ENCODE measurements at regions not wholly inside any gene's neighbourhood (a gene's known extent, or its start where the extent isn't known, plus 50 kb on each side); places are given as distances from the start of the nearest gene placed in this dataset.

GRCh38 chr11:23746896-23747295 lies 750.0 kb upstream of the LUZP2 start:
- Histone ChIP-seq H3K36me3 (ENCODE audit: control insufficient read depth in 2 of 2, insufficient read depth in 2 of 2, low read length in 1 of 2) (no peaks in the 10 kb centered on the region), H3K27me3 (ENCODE audit: control insufficient read depth in 2 of 2, insufficient read depth in 1 of 2, low read length in 1 of 2) (no peaks in the 10 kb centered on the region), H3K4me3 (ENCODE audit: low read length in 2 of 2) (no peak overlapping the region), H3K9me3 (ENCODE audit: control insufficient read depth in 2 of 2, insufficient read depth in 1 of 2, low read length in 1 of 2) (no peaks in the 10 kb centered on the region), H3K4me1 (ENCODE audit: control insufficient read depth in 2 of 2, insufficient read depth in 2 of 2, low read length in 2 of 2) (no peaks in the 10 kb centered on the region), H3K27ac (ENCODE audit: low read depth in 1 of 2, low read length in 1 of 2) (no peak overlapping the region)
- WGBS, result 95% methylated on average over 1 of the region's 1 CpG
- DNase-seq (ENCODE audit: low read depth in 6 of 9, low spot score in 9 of 9), result no peak

GRCh38 chr11:23749762-23750430 lies 747.0 kb upstream of the LUZP2 start:
- WGBS, result 94% methylated on average over 2 of the region's 2 CpGs

GRCh38 chr11:23751280-23751679 lies 745.6 kb upstream of the LUZP2 start:
- no peaks in the 10 kb centered on the region for H3K9me3 ChIP-seq (ENCODE audit: control insufficient read depth in 2 of 2, insufficient read depth in 1 of 2, low read length in 1 of 2)
- H3K27me3 ChIP-seq (ENCODE audit: control insufficient read depth in 2 of 2, insufficient read depth in 1 of 2, low read length in 1 of 2), result no peaks in the 10 kb centered on the region
- DNase-seq (ENCODE audit: low read depth in 6 of 9, low spot score in 9 of 9), result no peak
- no peak overlapping the region for H3K4me3 ChIP-seq (ENCODE audit: low read length in 2 of 2)
- no peak overlapping the region for H3K27ac ChIP-seq (ENCODE audit: low read depth in 1 of 2, low read length in 1 of 2)
- H3K36me3 ChIP-seq (ENCODE audit: control insufficient read depth in 2 of 2, insufficient read depth in 2 of 2, low read length in 1 of 2), result no peaks in the 10 kb centered on the region
- WGBS, result 95% methylated on average over 2 of the region's 2 CpGs
- H3K4me1 ChIP-seq (ENCODE audit: control insufficient read depth in 2 of 2, insufficient read depth in 2 of 2, low read length in 2 of 2), result no peaks in the 10 kb centered on the region

More at GRCh38 chr11:23749762-23750430, 747.0 kb upstream of the LUZP2 start:
- no peak overlapping the region for H3K27ac ChIP-seq (ENCODE audit: low read depth in 1 of 2, low read length in 1 of 2)
- no peaks in the 10 kb centered on the region for H3K27me3 ChIP-seq (ENCODE audit: control insufficient read depth in 2 of 2, insufficient read depth in 1 of 2, low read length in 1 of 2)
- no peak for DNase-seq (ENCODE audit: low read depth in 6 of 9, low spot score in 9 of 9)
- no peak overlapping the region for H3K4me3 ChIP-seq (ENCODE audit: low read length in 2 of 2)
- no peaks in the 10 kb centered on the region for H3K36me3 ChIP-seq (ENCODE audit: control insufficient read depth in 2 of 2, insufficient read depth in 2 of 2, low read length in 1 of 2)
- no peaks in the 10 kb centered on the region for H3K4me1 ChIP-seq (ENCODE audit: control insufficient read depth in 2 of 2, insufficient read depth in 2 of 2, low read length in 2 of 2)
- no peaks in the 10 kb centered on the region for H3K9me3 ChIP-seq (ENCODE audit: control insufficient read depth in 2 of 2, insufficient read depth in 1 of 2, low read length in 1 of 2)

GRCh38 chr11:23755076-23755475 lies 741.8 kb upstream of the LUZP2 start:
- no peaks in the 10 kb centered on the region for H3K27me3 ChIP-seq (ENCODE audit: control insufficient read depth in 2 of 2, insufficient read depth in 1 of 2, low read length in 1 of 2)
- no peaks in the 10 kb centered on the region for H3K36me3 ChIP-seq (ENCODE audit: control insufficient read depth in 2 of 2, insufficient read depth in 2 of 2, low read length in 1 of 2)
- no peaks in the 10 kb centered on the region for H3K4me1 ChIP-seq (ENCODE audit: control insufficient read depth in 2 of 2, insufficient read depth in 2 of 2, low read length in 2 of 2)
- peaks cover 0 to 4% of the 10 kb centered on the region in 2 donors for H3K9me3 ChIP-seq (ENCODE audit: control insufficient read depth in 2 of 2, insufficient read depth in 1 of 2, low read length in 1 of 2)
- WGBS, result 95% methylated on average over 2 of the region's 2 CpGs
- H3K4me3 ChIP-seq (ENCODE audit: low read length in 2 of 2), result no peak overlapping the region
- DNase-seq (ENCODE audit: low read depth in 6 of 9, low spot score in 9 of 9), result no peak
- H3K27ac ChIP-seq (ENCODE audit: low read depth in 1 of 2, low read length in 1 of 2), result no peak overlapping the region

- Histone ChIP-seq H3K4me3 (ENCODE audit: low read length in 2 of 2) (no peak overlapping the region), H3K27ac (ENCODE audit: low read depth in 1 of 2, low read length in 1 of 2) (no peak overlapping the region), H3K36me3 (ENCODE audit: control insufficient read depth in 2 of 2, insufficient read depth in 2 of 2, low read length in 1 of 2) (no peaks in the 10 kb centered on the region), H3K27me3 (ENCODE audit: control insufficient read depth in 2 of 2, insufficient read depth in 1 of 2, low read length in 1 of 2) (no peaks in the 10 kb centered on the region), H3K4me1 (ENCODE audit: control insufficient read depth in 2 of 2, insufficient read depth in 2 of 2, low read length in 2 of 2) (no peaks in the 10 kb centered on the region), H3K9me3 (ENCODE audit: control insufficient read depth in 2 of 2, insufficient read depth in 1 of 2, low read length in 1 of 2) (peaks cover 0 to 4% of the 10 kb centered on the region in 2 donors)
- DNase-seq (ENCODE audit: low read depth in 6 of 9, low spot score in 9 of 9), result no peak
- 88% methylated on average over 2 of the region's 2 CpGs for WGBS
Observed at GRCh38 chr11:23755769-23756168, 741.1 kb upstream of the LUZP2 start.

- Histone ChIP-seq H3K9me3 (ENCODE audit: control insufficient read depth in 2 of 2, insufficient read depth in 1 of 2, low read length in 1 of 2) (peaks cover 0 to 4% of the 10 kb centered on the region in 2 donors), H3K4me1 (ENCODE audit: control insufficient read depth in 2 of 2, insufficient read depth in 2 of 2, low read length in 2 of 2) (no peaks in the 10 kb centered on the region), H3K36me3 (ENCODE audit: control insufficient read depth in 2 of 2, insufficient read depth in 2 of 2, low read length in 1 of 2) (no peaks in the 10 kb centered on the region), H3K27ac (ENCODE audit: low read depth in 1 of 2, low read length in 1 of 2) (no peak overlapping the region), H3K4me3 (ENCODE audit: low read length in 2 of 2) (no peak overlapping the region), H3K27me3 (ENCODE audit: control insufficient read depth in 2 of 2, insufficient read depth in 1 of 2, low read length in 1 of 2) (no peaks in the 10 kb centered on the region)
- DNase-seq (ENCODE audit: low read depth in 6 of 9, low spot score in 9 of 9), result no peak
- WGBS, result 95% methylated on average over 2 of the region's 2 CpGs
Observed at GRCh38 chr11:23759489-23759888, 737.4 kb upstream of the LUZP2 start.

- H3K27ac ChIP-seq (ENCODE audit: low read depth in 1 of 2, low read length in 1 of 2), result no peak overlapping the region
- WGBS, result 94% methylated on average over 2 of the region's 2 CpGs
- DNase-seq (ENCODE audit: low read depth in 6 of 9, low spot score in 9 of 9), result no peak
- H3K27me3 ChIP-seq (ENCODE audit: control insufficient read depth in 2 of 2, insufficient read depth in 1 of 2, low read length in 1 of 2), result no peaks in the 10 kb centered on the region
- no peaks in the 10 kb centered on the region for H3K9me3 ChIP-seq (ENCODE audit: control insufficient read depth in 2 of 2, insufficient read depth in 1 of 2, low read length in 1 of 2)
- H3K4me3 ChIP-seq (ENCODE audit: low read length in 2 of 2), result no peak overlapping the region
- no peaks in the 10 kb centered on the region for H3K36me3 ChIP-seq (ENCODE audit: control insufficient read depth in 2 of 2, insufficient read depth in 2 of 2, low read length in 1 of 2)
- H3K4me1 ChIP-seq (ENCODE audit: control insufficient read depth in 2 of 2, insufficient read depth in 2 of 2, low read length in 2 of 2), result no peaks in the 10 kb centered on the region
Observed at GRCh38 chr11:23764286-23764685, 732.6 kb upstream of the LUZP2 start.

GRCh38 chr11:23765682-23766252 lies 731.1 kb upstream of the LUZP2 start:
- Histone ChIP-seq H3K9me3 (ENCODE audit: control insufficient read depth in 2 of 2, insufficient read depth in 1 of 2, low read length in 1 of 2) (peaks cover 0 to 3% of the 10 kb centered on the region in 2 donors), H3K27ac (ENCODE audit: low read depth in 1 of 2, low read length in 1 of 2) (no peak overlapping the region), H3K4me1 (ENCODE audit: control insufficient read depth in 2 of 2, insufficient read depth in 2 of 2, low read length in 2 of 2) (no peaks in the 10 kb centered on the region), H3K4me3 (ENCODE audit: low read length in 2 of 2) (no peak overlapping the region), H3K36me3 (ENCODE audit: control insufficient read depth in 2 of 2, insufficient read depth in 2 of 2, low read length in 1 of 2) (no peaks in the 10 kb centered on the region), H3K27me3 (ENCODE audit: control insufficient read depth in 2 of 2, insufficient read depth in 1 of 2, low read length in 1 of 2) (no peaks in the 10 kb centered on the region)
- WGBS, result 62% methylated on average over 2 of the region's 2 CpGs
- no peak for DNase-seq (ENCODE audit: low read depth in 6 of 9, low spot score in 9 of 9)

GRCh38 chr11:23767576-23767975 lies 729.3 kb upstream of the LUZP2 start:
- H3K4me3 ChIP-seq (ENCODE audit: low read length in 2 of 2), result no peak overlapping the region
- peaks cover 0 to 3% of the 10 kb centered on the region in 2 donors for H3K9me3 ChIP-seq (ENCODE audit: control insufficient read depth in 2 of 2, insufficient read depth in 1 of 2, low read length in 1 of 2)
- H3K27me3 ChIP-seq (ENCODE audit: control insufficient read depth in 2 of 2, insufficient read depth in 1 of 2, low read length in 1 of 2), result no peaks in the 10 kb centered on the region
- no peaks in the 10 kb centered on the region for H3K4me1 ChIP-seq (ENCODE audit: control insufficient read depth in 2 of 2, insufficient read depth in 2 of 2, low read length in 2 of 2)
- H3K27ac ChIP-seq (ENCODE audit: low read depth in 1 of 2, low read length in 1 of 2), result no peak overlapping the region
- no peaks in the 10 kb centered on the region for H3K36me3 ChIP-seq (ENCODE audit: control insufficient read depth in 2 of 2, insufficient read depth in 2 of 2, low read length in 1 of 2)
- 43% methylated on average over 1 of the region's 1 CpG for WGBS
- DNase-seq (ENCODE audit: low read depth in 6 of 9, low spot score in 9 of 9), result no peak

All from thymus (tissue), 11 donors.